HG03342 (cell line): ENCODE measurements at regions not wholly inside any gene's neighbourhood (a gene's known extent, or its start where the extent isn't known, plus 50 kb on each side); places are given as distances from the start of the nearest gene placed in this dataset.
"Not testable (repeated sequence)": the region's sequence is repeated elsewhere in the genome, so short reads cannot be mapped to it uniquely, and the experiment has no call there.

Experiments used
- ATAC-seq: cut with Tn5 transposase; IDR thresholded peaks from one replicate; pipeline ENCODE4 v1.9.1; 2021; ENCODE audit warnings: mild to moderate bottlenecking, moderate library complexity; ENCODE audit not compliant: unreplicated experiment

DNA sequence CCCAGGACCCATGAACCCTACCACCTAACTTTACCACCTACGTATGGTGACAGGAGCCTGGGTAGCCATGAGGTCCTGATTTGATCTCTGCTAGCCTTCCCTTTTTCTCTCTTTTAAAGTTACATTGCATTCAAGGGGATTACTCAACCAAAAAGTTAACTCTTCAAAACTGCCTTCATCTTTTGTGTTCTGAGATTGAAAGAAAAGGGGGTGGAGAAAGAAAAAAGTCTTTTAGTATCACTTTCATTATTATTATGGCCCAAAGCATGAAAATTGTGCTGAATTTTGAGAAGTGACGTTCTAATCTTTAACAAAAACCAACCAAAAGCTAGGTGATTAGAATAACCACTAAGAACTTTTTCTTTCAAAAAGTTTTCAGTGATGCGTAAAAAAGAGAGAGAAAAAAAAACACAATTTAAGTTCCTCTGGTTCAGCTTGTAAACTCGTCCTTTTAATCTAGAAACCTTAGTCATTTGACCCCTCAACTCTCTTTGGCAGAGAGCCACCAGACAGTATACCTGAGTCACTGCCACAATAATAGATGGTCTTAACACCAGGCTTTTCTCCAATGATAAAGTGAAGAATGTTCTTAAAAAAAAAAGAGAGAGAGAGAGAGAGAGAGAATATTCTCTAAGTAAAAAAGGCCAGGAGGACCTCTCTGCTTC, 347.4 kb upstream of the FGF13 start:
- ATAC-seq, result peak; percentile 69

GRCh38 chrX:139052461-139052860, 340.9 kb upstream of the FGF13 start:
- no peak for ATAC-seq

GRCh38 chrX:139049465-139049864, 337.9 kb upstream of the FGF13 start:
- no peak for ATAC-seq

- no peak for ATAC-seq
Measured at GRCh38 chrX:139044680-139045079, 333.2 kb upstream of the FGF13 start.

DNA sequence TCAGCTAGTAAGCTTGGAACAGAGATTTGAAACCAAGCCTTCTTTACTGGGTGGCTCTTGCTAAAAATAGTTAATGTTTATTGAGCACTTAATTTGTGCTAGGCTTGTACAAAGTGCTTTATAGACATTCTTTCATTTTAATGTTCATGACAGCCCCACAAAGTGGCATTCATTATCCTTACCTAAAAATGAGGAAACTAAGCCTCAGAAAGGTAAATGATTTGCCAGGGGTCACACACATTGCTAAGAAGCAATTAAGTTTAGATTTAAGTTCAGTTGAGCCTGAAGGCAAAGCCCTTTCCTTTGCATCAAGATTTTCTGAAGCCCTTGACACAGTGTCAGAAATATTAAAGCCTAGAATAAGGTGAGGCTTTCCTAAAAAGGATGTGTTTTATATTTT, 327.5 kb upstream of the FGF13 start:
- no peak for ATAC-seq

GRCh38 chrX:139026811-139027210, 315.3 kb upstream of the FGF13 start:
- ATAC-seq, result no peak

DNA sequence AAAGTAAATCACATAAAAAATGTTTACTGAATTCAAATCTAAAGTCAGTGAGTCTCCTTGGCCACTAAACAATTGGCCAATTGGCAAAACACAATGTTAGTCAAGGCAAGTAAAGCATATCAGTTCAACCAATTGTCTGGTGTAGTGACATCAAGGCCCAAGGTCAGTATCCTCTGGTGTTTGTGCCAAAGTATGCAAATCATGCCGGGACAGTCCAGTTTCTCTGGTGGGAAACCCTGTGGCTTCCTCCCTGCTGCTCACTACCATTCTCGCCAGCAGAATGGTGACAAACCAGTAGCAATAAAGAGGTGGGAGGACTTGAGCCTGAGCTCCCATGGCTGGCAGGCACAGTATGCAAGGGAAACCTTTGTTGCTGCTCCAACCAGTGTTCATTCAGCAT, 314.9 kb upstream of the FGF13 start:
- ATAC-seq, result no peak

- ATAC-seq, result no peak
Measured at GRCh38 chrX:139025816-139026215, 314.3 kb upstream of the FGF13 start.

DNA sequence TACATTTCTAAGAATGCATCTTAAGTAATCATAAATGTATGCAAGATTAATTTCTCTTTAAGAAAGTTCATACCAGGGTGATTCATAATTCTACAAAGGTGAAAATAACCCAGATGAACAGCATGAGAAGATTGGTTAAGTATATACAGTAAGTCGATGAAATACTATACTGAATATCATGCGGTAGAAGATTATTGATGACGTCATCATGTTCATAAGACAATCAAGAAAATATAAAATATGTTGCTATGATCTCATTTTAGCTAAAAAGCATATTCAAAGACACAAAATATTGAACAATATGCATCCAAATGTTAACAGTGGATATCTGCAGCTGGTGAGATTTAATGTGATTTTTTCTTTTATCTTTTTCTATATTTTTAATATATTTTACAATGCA, 312.0 kb upstream of the FGF13 start:
- no peak for ATAC-seq

- no peak for ATAC-seq
Measured at GRCh38 chrX:139020801-139021200, 309.3 kb upstream of the FGF13 start.

DNA sequence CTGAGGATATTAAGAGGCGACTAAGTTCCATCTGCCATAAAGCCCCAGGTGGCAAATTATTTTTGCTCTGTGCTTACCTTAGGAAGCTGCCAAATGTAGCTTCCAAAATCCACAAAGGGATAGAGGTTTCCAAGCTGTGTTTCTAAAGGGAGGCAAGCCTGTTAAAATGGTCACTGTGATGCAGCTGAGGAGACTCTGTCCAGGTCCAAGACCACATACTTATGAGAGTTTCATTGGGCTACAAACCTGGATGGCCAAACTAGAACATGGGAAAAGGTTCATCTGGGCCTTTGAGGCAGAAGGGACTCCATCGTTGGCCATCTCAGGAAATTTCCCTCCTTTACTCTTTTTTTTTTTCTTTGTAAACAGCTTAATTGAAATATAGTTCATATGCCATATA, 306.9 kb upstream of the FGF13 start:
- ATAC-seq, result no peak

GRCh38 chrX:139015627-139016026, 304.1 kb upstream of the FGF13 start:
- no peak for ATAC-seq

DNA sequence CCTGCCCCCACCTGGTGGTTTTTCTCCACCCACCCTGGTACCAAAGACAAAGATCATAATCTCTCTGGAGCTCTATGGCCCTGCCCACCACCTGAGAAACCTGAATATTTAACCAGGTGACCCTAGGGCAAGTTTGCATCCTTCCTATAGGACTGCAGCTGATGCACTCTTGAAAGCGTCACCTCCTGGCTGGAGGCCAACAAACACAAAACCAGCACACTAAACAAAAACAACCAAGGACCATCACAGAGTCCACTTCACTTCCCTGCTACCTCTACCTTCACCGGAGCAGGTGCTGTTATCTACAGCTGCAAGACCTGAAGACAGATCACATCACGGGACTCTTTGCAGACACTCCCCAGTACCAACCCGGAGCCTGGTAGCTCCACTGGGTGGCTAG, 296.7 kb upstream of the FGF13 start:
- ATAC-seq, result no peak

DNA sequence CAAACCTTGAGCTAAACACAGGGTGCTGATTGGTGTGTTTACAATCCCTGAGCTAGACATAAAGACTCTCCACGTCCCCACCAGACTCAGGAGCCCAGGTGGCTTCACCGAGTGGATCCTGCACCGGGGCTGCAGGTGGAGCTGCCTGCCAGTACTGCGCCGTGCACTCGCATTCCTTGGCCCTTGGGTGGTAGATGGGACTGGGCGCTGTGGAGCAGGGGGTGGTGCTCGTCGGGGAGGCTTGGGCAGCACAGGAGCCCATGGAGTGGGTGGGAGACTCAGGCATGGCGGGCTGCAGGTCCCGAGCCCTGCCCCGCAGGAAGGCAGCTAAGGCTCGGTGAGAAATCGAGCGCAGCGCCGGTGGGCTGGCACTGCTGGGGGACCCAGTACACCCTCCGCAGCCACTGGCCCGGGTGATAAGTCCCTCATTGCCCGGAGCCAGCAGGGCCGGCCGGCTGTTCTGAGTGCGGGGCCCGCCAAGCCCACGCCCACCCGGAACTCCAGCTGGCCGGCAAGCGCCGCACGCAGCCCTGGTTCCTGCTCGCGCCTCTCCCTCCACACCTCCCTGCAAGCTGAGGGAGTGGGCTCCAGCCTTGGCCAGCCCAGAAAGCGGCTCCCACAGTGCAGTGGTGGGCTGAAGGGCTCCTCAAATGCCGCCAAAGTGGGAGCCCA, 292.5 kb upstream of the FGF13 start:
- ATAC-seq, result not testable (repeated sequence)

DNA sequence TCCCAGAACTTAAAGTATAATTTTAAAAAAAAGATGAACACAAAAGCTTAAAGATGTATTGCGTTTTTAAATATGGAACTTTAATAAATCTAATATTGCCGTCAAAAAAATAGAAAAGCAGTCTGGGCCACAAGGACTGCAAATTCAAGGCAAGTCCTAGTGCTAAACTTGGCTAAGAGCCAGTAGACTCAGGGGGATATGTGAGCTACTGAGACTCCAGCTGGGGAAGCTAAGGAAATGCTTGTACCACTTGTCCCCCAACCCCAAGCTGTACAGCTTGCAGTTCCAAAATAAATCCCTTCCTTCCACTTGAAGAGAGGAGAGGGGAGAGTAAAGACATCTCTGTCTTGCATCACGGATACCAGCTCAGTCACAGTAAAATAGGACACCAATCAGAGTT, 290.8 kb upstream of the FGF13 start:
- no peak for ATAC-seq

DNA sequence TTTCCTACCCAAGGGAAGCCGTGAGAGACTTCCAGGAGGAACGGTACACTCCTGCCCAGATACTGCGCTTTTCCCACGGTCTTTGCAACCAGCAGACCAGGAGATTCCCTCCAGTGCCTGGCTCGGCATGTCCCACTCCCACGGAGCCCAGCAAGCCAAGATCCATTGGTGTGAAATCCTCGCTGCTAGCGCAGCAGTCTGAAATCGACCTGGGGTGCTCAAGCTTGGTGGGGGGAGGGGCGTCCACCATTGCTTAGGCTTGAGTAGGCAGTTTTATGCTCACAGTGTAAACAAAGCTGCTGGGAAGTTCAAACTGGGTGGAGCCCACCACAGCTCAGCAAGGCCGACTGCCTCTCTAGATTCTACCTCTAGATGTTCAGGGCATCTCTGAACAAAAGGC, 284.8 kb upstream of the FGF13 start:
- no peak for ATAC-seq

GRCh38 chrX:138995458-138995857, 283.9 kb upstream of the FGF13 start:
- ATAC-seq, result no peak

DNA sequence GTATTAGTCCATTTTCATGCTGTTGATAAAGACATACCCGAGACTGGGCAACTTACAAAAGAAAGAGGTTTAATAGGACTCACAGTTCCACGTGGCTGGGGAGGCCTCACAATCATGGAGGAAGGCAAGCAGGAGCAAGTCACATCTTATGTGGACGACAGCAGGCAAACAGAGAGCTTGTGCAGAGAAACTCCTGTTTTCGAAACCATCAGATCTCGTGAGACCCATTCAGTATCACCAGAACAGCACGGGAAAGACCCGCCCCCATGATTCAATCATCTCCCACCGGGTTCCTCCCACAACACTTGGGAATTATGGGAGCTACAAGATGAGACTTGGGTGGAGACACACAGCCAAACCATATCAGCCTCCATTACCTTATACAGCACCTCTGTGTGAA, 278.9 kb upstream of the FGF13 start:
- ATAC-seq, result not testable (repeated sequence)

DNA sequence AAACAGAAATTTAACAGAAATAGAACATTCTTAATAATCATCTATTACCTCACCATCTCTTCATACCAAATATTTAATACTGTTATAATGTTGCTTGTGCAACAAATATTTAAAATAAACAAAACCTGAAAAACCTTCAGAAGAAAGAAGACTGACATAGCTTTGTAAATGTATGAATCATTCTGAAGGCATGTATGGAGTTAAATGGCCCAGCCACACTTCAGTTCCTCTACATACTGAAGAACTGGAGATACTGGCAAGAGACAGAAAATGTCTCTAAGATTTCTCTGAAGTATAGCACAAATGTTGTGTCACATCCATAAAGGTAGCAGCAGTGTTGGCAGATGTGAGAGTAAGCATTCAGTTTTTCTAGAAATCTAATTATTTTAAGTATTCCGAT, 275.3 kb upstream of the FGF13 start:
- no peak for ATAC-seq

DNA sequence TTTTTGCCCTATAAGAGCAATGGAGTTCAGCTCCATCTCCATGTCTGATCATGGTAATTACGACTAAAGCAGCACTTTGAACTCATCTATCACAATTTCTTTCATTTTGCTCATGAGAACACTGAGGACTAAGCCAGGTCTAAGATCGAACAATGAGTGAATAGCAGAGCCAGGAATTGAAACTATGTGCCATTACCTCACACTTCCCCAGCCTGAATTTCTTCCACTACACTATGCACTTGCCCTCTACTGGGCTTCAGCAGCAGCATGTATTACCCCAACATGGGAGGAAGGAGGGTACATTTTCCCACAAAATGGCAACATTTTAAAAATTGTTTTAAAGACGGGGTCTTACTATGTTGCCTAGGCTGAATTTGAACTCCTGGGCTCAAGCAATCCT, 274.7 kb upstream of the FGF13 start:
- no peak for ATAC-seq

DNA sequence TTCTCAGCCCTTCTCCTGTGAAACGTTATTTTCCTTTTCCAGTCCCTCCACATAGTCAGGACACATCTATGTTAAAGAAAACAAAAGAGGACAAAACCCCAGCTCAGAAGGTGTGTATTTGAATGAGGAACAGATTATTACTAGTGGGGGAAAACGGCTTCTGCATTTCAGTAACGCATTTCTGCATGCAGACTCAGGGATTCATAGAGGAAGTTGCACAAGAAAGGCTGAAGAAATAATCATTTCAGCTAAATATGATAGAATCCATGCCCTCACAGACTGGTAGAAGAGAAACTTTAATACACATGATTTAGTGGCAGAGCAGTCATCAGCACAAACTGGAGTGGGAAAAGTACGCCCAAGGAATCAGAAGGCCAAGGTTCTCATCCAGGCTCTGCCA, 270.8 kb upstream of the FGF13 start:
- ATAC-seq, result no peak

DNA sequence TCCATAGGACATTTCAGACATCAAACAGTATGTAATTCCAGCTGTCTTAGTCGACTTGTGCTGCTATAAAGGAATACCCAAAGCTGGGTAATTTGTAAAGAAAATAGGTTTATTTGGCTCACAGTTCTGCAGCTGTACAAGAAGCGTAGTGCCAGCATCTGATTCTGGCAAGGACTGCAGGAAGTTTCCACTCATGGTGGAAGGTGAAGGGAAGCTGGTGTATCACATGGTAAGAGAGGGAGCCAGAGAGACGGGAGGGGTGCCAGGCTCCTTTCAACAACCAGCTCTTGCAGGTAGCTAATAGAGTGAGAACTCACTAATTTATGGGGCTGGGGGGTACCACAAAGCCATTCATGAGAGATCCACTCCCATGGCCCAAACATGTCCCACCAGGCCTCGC, 253.0 kb upstream of the FGF13 start:
- no peak for ATAC-seq

- not testable (repeated sequence) for ATAC-seq
Measured at GRCh38 chrX:138962419-138962818, 250.9 kb upstream of the FGF13 start.
